DOHH2 (cell line): ENCODE measurements at regions not wholly inside any gene's neighbourhood (a gene's known extent, or its start where the extent isn't known, plus 50 kb on each side); places are given as distances from the start of the nearest gene placed in this dataset.

Experiments
- H3F3A ChIP-seq: fragments of 200-600 bp; sonication (generic), shearing (Covaris generic); 2 replicates; pipeline ENCODE4 v1.6.0; 2016; ENCODE audit warnings: antibody characterized with exemption, mild to moderate bottlenecking; ENCODE audit not compliant: control insufficient read depth, insufficient read depth
- H3K27ac ChIP-seq: fragments of 200-600 bp; sonication (generic); 2 replicates; pipeline ENCODE4 v1.5.1; 2014; ENCODE audit warnings: low read depth, mild to moderate bottlenecking, low read length, moderate library complexity
- H3K27me3 ChIP-seq: fragments of 200-600 bp; sonication (generic); 2 replicates; pipeline ENCODE4 v1.6.1; 2014; ENCODE audit warnings: mild to moderate bottlenecking, low read length, mixed read lengths; ENCODE audit not compliant: control insufficient read depth
- H3K36me3 ChIP-seq: fragments of 200-600 bp; sonication (generic); 2 replicates; pipeline ENCODE4 v1.6.1; 2014; ENCODE audit warnings: mild to moderate bottlenecking, low read length, moderate library complexity, mixed read lengths; ENCODE audit not compliant: control insufficient read depth
- H3K4me1 ChIP-seq: fragments of 200-600 bp; sonication (generic); 2 replicates; pipeline ENCODE4 v1.6.1; 2014; ENCODE audit warnings: mild to moderate bottlenecking, low read length, mixed read lengths; ENCODE audit not compliant: control insufficient read depth
- H3K4me2 ChIP-seq: fragments of 200-600 bp; sonication (generic); 2 replicates; pipeline ENCODE4 v1.6.0; 2014; ENCODE audit warnings: mild to moderate bottlenecking, low read length, moderate library complexity
- H3K4me3 ChIP-seq: fragments of 200-600 bp; sonication (generic); 2 replicates; pipeline ENCODE4 v1.5.1; 2014; ENCODE audit warnings: mild to moderate bottlenecking, low read length, mixed read lengths
- H3K79me2 ChIP-seq: fragments of 200-600 bp; sonication (generic); 2 replicates; pipeline ENCODE4 v1.6.1; 2014; ENCODE audit warnings: mild to moderate bottlenecking, low read length, mixed read lengths; ENCODE audit not compliant: control insufficient read depth
- H3K9me2 ChIP-seq: fragments of 200-600 bp; sonication (generic); replicated peaks from 2 replicates; pipeline ENCODE4 v1.6.1; 2014; ENCODE audit warnings: mild to moderate bottlenecking, low read length, mixed read lengths; ENCODE audit not compliant: control insufficient read depth
- H3K9me3 ChIP-seq: fragments of 200-600 bp; sonication (generic); 2 replicates; pipeline ENCODE4 v1.6.1; 2014; ENCODE audit warnings: antibody characterized with exemption, low read length, mixed read lengths; ENCODE audit not compliant: control insufficient read depth, insufficient read depth
- H4K20me1 ChIP-seq: fragments of 200-600 bp; sonication (generic); 2 replicates; pipeline ENCODE4 v1.6.0; 2014; ENCODE audit warnings: low read depth, mild to moderate bottlenecking, antibody characterized with exemption, low read length, moderate library complexity; ENCODE audit not compliant: control insufficient read depth, insufficient read depth
- EZH2phosphoT487 ChIP-seq: fragments of 200-600 bp; sonication (generic); IDR thresholded peaks from 2 replicates; pipeline ENCODE4 v1.6.1; 2017; ENCODE audit warnings: borderline replicate concordance, mild to moderate bottlenecking, antibody characterized with exemption, low read length, moderate library complexity, mixed read lengths
- TF ChIP-seq, protein P1 (sequence below): fragments of 200-600 bp; sonication (generic); IDR thresholded peaks from one replicate; pipeline ENCODE4 v1.5.1; 2014; ENCODE audit warnings: antibody characterized with exemption, mild to moderate bottlenecking, low read depth, low read length; ENCODE audit not compliant: poor library complexity, severe bottlenecking

DNA sequence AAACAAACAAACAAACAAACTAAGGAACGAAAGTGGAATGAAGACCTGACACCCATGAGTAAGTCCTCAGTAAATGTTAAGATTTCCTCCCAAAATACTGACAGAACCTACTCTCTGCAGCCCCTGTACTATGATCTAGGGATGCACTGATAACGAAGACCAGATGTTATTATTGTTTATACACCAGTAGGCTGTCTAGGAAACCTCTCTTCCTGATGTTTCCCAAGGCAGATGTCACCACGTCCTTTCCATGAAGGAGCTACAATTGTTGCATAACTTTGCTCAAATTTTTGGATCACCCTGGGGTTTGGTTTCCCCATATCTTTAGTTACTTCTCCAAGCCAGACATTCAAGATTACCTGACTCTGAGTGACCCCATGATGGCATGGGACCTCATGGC is 340.7 kb downstream of the MIAT start:
- no peaks in the 10 kb centered on the region for H3K4me1 ChIP-seq
- no peaks in the 10 kb centered on the region for H3F3A ChIP-seq
- H3K27me3 ChIP-seq = no peaks in the 10 kb centered on the region
- no peaks in the 10 kb centered on the region for H3K9me2 ChIP-seq
- H3K4me2 ChIP-seq = no peak overlapping the region
- H3K4me3 ChIP-seq = no peak overlapping the region
- no peaks in the 10 kb centered on the region for H3K36me3 ChIP-seq
- H3K9me3 ChIP-seq = no peaks in the 10 kb centered on the region
- TF ChIP-seq, protein P1, sequence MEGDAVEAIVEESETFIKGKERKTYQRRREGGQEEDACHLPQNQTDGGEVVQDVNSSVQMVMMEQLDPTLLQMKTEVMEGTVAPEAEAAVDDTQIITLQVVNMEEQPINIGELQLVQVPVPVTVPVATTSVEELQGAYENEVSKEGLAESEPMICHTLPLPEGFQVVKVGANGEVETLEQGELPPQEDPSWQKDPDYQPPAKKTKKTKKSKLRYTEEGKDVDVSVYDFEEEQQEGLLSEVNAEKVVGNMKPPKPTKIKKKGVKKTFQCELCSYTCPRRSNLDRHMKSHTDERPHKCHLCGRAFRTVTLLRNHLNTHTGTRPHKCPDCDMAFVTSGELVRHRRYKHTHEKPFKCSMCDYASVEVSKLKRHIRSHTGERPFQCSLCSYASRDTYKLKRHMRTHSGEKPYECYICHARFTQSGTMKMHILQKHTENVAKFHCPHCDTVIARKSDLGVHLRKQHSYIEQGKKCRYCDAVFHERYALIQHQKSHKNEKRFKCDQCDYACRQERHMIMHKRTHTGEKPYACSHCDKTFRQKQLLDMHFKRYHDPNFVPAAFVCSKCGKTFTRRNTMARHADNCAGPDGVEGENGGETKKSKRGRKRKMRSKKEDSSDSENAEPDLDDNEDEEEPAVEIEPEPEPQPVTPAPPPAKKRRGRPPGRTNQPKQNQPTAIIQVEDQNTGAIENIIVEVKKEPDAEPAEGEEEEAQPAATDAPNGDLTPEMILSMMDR = no peak
- TF ChIP-seq EZH2phosphoT487 = no peak
- no peak overlapping the region for H3K27ac ChIP-seq
- H4K20me1 ChIP-seq = no peaks in the 10 kb centered on the region
- no peaks in the 10 kb centered on the region for H3K79me2 ChIP-seq

DNA sequence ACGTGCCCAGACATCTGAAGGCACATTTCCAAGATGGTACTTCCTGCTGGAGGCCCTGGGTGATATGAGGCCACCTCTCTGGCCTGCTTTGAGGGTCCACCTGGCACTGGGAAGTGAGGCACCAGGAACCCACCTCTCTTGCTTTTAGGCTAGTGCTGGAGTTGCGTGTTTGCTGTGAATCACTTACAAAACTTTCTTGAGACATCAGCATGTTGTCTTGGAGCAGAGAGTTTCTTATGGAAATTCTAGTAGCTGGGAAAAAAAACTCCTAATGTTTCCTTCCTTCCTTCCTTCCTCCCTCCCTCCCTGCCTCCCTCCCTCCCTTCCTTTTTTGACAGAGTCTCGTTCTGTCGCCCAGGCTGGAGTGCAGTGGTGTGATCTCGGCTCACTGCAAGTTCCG is 341.3 kb downstream of the MIAT start:
- TF ChIP-seq, protein P1 = no peak
- TF ChIP-seq EZH2phosphoT487 = no peak
- Histone ChIP-seq H3K9me2 (no peaks in the 10 kb centered on the region), H3K27ac (no peak overlapping the region), H3K4me2 (no peak overlapping the region), H4K20me1 (no peaks in the 10 kb centered on the region), H3F3A (no peaks in the 10 kb centered on the region), H3K27me3 (no peaks in the 10 kb centered on the region), H3K9me3 (no peaks in the 10 kb centered on the region), H3K4me1 (no peaks in the 10 kb centered on the region), H3K79me2 (no peaks in the 10 kb centered on the region), H3K4me3 (no peak overlapping the region), H3K36me3 (no peaks in the 10 kb centered on the region)

DNA sequence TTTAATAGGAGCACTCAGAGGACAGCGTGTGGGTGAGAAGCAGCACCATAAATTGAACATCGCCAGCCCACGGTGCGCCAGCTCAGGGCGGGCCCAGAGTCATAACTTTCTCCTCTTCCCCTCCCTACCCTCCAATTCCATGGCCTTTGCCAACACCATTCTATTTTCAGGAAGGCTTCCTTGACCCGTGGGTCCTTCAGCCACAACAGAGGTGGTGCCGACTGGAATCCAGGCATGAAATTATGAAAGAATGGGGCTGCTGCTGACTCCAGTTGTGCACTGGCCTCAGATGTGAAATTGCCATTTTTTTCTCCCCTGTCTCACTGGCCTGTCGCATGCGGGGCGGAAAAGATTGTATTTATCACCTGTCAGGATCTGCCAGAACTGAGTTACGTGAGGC is 345.9 kb downstream of the MIAT start:
- Histone ChIP-seq H4K20me1 (no peaks in the 10 kb centered on the region), H3K27ac (no peak overlapping the region), H3K27me3 (no peaks in the 10 kb centered on the region), H3K4me2 (no peak overlapping the region), H3K4me1 (no peaks in the 10 kb centered on the region), H3F3A (no peaks in the 10 kb centered on the region), H3K9me2 (no peaks in the 10 kb centered on the region), H3K79me2 (no peaks in the 10 kb centered on the region), H3K9me3 (no peaks in the 10 kb centered on the region), H3K36me3 (no peaks in the 10 kb centered on the region), H3K4me3 (no peak overlapping the region)
- TF ChIP-seq, protein P1 = no peak
- TF ChIP-seq EZH2phosphoT487 = no peak

DNA sequence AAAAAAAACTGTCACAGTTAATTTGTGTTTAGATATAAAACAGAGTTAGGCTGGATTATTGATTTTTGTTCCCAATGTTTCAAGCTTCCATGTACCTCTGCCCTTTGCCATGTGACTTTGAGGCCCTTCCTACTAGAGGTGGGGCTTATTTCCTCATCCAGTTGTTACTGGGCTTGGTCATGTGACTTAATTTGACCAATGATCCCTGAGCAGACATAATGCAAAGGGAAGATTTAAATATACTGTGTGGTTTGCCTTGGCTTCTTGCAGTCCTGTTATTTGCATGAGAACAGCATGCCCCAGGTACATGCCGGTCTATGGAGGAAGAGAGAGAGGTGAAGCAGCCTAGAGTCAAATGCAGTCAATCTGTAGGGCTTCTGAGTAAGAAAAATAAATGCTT is 347.0 kb downstream of the MIAT start:
- Histone ChIP-seq H3K9me3 (no peaks in the 10 kb centered on the region), H3K4me3 (no peak overlapping the region), H3K36me3 (no peaks in the 10 kb centered on the region), H3F3A (no peaks in the 10 kb centered on the region), H4K20me1 (no peaks in the 10 kb centered on the region), H3K27ac (no peak overlapping the region), H3K4me1 (no peaks in the 10 kb centered on the region), H3K27me3 (no peaks in the 10 kb centered on the region), H3K9me2 (no peaks in the 10 kb centered on the region), H3K79me2 (no peaks in the 10 kb centered on the region), H3K4me2 (no peak overlapping the region)
- no peak for TF ChIP-seq EZH2phosphoT487
- TF ChIP-seq, protein P1 = no peak
